Thyroid gland (tissue), 4 donors: ENCODE measurements at regions not wholly inside any gene's neighbourhood (a gene's known extent, or its start where the extent isn't known, plus 50 kb on each side); places are given as distances from the start of the nearest gene placed in this dataset.

ENCODE experiments used
- DNase-seq, 2 donors: peaks; one replicate each; pipeline ENCODE4 v3.0.0-alpha.2; 2019
- H3K27ac ChIP-seq, 3 donors: fragments of 200-600 bp; sonication (generic); 1 replicate in 2 of 3; 2 replicates in 1 of 3; pipeline ENCODE4 v1.5.1; 2016 to 2019; ENCODE audit warnings: mild to moderate bottlenecking in 1 of 3, moderate library complexity in 1 of 3
- H3K27me3 ChIP-seq: fragments of 200-600 bp; sonication (generic); one replicate; pipeline ENCODE4 v1.5.1; 2019
- H3K36me3 ChIP-seq, 2 donors: fragments of 200-600 bp; sonication (generic); one replicate each; pipeline ENCODE4 v1.5.1; 2016 to 2019
- H3K4me1 ChIP-seq, 2 donors: fragments of 200-600 bp; sonication (generic); one replicate each; pipeline ENCODE4 v1.5.1; 2017 to 2019
- H3K4me3 ChIP-seq, 3 donors: fragments of 200-600 bp; sonication (generic); replicated peaks in 1 of 3; 1 replicate in 2 of 3; 2 replicates in 1 of 3; pipeline ENCODE4 v1.5.1; 2016; ENCODE audit warnings: mild to moderate bottlenecking in 1 of 3
- H3K9me3 ChIP-seq: fragments of 200-600 bp; sonication (generic); one replicate; pipeline ENCODE4 v1.5.1; 2017
- POLR2A ChIP-seq, 2 donors: fragments of 450-650 bp; IDR thresholded peaks; one replicate each; pipeline ENCODE4 v1.6.1; 2017; ENCODE audit warnings: antibody characterized with exemption in 2 of 2, mild to moderate bottlenecking in 2 of 2, moderate library complexity in 1 of 2
- WGBS, 2 donors: methylation state at CpG; one replicate each; pipeline ENCODE4 v1.1.5; 2017; 5-methylcytosine and 5-hydroxymethylcytosine counted together
- intact Hi-C: fragments of 100-400 bp; cut with DNase I; formaldehyde crosslinking; loops from one replicate; pipeline ENCODE4 v1.15.1; 2023
- TF ChIP-seq, protein P1 (sequence below), 6 experiments: fragments of 200-600 bp in 3 of 6; fragments of 450-650 bp in 3 of 6; sonication (generic) in 3 of 6; IDR thresholded peaks; one replicate each; pipeline ENCODE4 v1.5.1; 2016 to 2019; ENCODE audit warnings: antibody characterized with exemption in 6 of 6, mild to moderate bottlenecking in 2 of 6, inconsistent platforms in 1 of 6, moderate library complexity in 1 of 6

DNA sequence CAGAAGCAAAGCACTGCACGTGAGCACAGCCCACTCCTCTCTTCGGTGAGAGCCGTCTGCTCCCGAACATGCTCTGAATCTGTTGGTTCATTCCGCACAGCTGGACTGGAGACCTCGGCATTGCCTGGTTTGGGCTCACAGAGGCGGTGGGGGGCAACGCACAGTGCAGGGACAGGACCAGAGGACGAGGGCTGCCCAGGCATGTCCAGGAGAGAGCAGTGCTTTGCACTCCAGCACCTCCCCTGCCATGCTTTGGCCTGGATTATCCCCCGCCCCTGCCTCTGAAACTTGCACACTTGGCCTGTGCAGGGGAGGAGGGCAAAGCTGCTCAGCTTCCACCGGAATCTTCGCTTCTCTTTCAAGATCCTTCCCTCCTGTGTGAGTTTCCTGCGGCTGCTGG is 536.5 kb downstream of the BRD1 start:
- 54 to 59% methylated on average over 8 to 13 of the region's 13 CpGs for WGBS, 2 donors
- Histone ChIP-seq H3K36me3 (no peaks in the 10 kb centered on the region), H3K27me3 (no peaks in the 10 kb centered on the region), H3K4me3 (no peak overlapping the region), H3K9me3 (no peaks in the 10 kb centered on the region), H3K4me1 (no peaks in the 10 kb centered on the region), H3K27ac (no peak overlapping the region)
- intact Hi-C loops, result no loop called here
- no peak for DNase-seq
- TF ChIP-seq POLR2A (IDR thresholded peaks at IDR 0.05), result no peak
- TF ChIP-seq, protein P1, sequence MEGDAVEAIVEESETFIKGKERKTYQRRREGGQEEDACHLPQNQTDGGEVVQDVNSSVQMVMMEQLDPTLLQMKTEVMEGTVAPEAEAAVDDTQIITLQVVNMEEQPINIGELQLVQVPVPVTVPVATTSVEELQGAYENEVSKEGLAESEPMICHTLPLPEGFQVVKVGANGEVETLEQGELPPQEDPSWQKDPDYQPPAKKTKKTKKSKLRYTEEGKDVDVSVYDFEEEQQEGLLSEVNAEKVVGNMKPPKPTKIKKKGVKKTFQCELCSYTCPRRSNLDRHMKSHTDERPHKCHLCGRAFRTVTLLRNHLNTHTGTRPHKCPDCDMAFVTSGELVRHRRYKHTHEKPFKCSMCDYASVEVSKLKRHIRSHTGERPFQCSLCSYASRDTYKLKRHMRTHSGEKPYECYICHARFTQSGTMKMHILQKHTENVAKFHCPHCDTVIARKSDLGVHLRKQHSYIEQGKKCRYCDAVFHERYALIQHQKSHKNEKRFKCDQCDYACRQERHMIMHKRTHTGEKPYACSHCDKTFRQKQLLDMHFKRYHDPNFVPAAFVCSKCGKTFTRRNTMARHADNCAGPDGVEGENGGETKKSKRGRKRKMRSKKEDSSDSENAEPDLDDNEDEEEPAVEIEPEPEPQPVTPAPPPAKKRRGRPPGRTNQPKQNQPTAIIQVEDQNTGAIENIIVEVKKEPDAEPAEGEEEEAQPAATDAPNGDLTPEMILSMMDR (IDR thresholded peaks at IDR 0.05), result no peak

DNA sequence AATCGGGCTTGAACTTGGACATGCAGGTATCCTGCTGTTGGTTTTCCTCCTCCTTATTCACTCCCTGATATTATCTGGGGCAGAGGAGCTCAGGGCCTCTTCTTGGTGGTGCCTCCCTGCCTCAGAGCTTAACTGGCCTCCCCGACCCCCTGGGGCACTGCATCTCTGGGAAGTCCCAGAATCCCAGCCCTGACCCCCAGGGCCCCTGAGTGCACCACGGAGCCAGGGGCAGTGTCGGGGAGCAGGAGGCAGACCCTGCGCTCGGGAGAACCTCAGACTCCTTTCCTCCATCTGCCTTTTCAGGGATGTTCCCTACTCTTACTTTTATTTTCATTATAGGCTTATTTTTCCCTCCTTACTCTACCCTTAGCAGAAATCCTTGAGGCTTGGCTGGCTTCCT is 537.0 kb downstream of the BRD1 start:
- DNase-seq, result no peak
- Histone ChIP-seq H3K4me1 (no peaks in the 10 kb centered on the region), H3K9me3 (no peaks in the 10 kb centered on the region), H3K27ac (no peak overlapping the region), H3K27me3 (no peaks in the 10 kb centered on the region), H3K4me3 (no peak overlapping the region), H3K36me3 (no peaks in the 10 kb centered on the region)
- no peak for TF ChIP-seq POLR2A (IDR thresholded peaks at IDR 0.05)
- TF ChIP-seq, protein P1 (IDR thresholded peaks at IDR 0.05), result no peak
- WGBS, 2 donors, result 61 to 68% methylated on average over 6 of the region's 6 CpGs
- intact Hi-C loops, result no loop called here

DNA sequence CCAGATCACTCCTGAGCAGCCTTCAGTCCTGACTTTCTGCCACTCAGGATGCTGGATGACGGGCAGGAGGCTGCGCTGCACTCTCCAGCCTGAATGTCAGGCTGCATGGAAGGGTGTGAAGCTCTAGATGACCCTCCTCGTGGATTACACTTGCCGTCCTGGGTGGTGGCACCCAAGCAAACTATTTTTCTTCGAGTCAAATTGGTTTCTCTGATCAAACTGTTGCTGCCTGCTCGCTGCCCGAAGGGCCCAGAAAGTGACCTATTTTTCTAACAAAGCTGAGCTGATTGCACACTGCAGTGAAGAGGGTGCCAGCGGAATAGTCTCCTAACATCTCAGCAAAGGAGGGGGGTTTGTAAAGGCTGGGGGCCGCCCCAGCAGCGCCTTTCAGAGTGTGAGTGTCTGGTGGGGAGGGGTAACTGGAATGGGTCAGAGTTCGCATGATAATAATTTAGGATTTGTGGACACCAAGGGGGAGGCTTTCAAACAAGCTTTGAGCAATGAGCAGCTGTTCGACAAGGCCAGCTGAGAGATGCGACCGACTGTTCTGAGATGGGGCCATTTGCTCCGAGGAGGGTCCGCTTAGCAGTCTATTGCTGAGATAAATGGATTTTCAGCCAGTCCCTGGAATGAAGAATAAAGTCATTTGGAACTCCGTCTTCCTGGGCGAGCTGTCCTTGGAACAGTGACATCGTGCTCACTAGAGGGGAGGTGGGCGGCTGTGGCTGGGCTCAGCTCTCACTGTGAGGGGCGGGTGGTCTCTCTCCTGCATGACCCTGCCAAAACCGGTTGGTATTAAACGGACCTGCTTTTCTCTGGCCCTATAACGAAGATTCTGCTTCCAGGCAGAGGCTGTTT is 537.6 kb downstream of the BRD1 start:
- TF ChIP-seq, protein P1 (IDR thresholded peaks at IDR 0.05), result no peak
- no peak for TF ChIP-seq POLR2A (IDR thresholded peaks at IDR 0.05)
- Histone ChIP-seq H3K4me3 (no peak overlapping the region), H3K27me3 (no peaks in the 10 kb centered on the region), H3K9me3 (no peaks in the 10 kb centered on the region), H3K4me1 (no peaks in the 10 kb centered on the region), H3K36me3 (no peaks in the 10 kb centered on the region), H3K27ac (no peak overlapping the region)
- intact Hi-C loops, result no loop called here
- 62 to 68% methylated on average over 24 of the region's 24 CpGs for WGBS, 2 donors
- DNase-seq, result no peak

DNA sequence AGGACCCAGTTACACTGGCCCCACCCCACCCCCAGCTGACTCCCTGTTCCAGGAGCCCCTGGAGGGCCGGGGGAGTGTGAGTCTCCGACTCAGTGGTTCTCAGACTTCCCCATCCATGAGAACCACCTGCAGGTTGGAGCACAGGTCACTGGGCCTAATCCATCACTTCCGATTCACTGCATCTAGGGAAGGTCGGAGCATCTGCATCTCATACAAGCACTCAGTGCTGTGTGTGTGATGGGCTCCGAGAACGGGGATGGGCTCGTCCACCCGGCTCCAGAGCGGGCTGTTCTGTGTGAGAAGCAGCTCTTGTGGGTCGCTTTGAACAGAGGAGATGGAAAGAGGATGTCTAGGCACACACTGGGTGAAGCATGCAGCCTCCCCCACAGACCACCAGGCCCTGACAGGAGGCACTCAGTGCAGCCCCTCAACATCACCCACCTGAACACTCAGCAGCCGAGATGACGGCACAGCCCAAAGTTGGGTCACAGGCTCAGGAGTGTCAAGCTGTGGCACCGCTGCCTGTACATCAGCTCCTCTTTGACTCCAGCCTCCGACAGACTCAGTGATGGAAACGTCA is 541.4 kb downstream of the BRD1 start:
- no peaks in the 10 kb centered on the region for H3K27me3 ChIP-seq
- intact Hi-C loops, result no loop called here
- H3K27ac ChIP-seq, result no peak overlapping the region
- TF ChIP-seq, protein P1 (IDR thresholded peaks at IDR 0.05), result no peak
- no peak for TF ChIP-seq POLR2A (IDR thresholded peaks at IDR 0.05)
- H3K4me3 ChIP-seq, result no peak overlapping the region
- no peak for DNase-seq
- H3K9me3 ChIP-seq, result no peaks in the 10 kb centered on the region
- H3K4me1 ChIP-seq, result no peaks in the 10 kb centered on the region
- whole genome bisulfite sequencing, 2 donors, result 67 to 74% methylated on average over 13 to 14 of the region's 15 CpGs
- no peaks in the 10 kb centered on the region for H3K36me3 ChIP-seq

DNA sequence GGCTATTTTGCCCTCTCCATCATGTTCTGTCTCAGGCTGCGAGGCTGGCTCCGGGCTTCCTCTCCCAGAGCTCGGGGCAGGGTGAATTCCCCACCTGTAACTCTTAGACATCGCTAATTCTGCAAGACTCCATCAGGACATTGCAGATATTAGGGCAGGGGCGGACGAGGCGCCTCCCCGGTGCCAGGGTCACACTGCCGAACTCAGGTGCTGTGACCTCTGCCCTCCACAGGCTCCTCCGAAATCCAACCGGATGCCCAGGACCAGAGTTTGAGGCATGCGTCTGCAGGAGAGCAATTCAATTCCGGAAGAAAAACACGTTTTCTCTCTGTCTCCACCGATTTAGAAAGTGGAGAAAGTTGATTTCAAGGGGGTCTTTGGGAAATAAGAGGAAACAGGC is 542.7 kb downstream of the BRD1 start:
- no peaks in the 10 kb centered on the region for H3K4me1 ChIP-seq
- H3K36me3 ChIP-seq, result no peaks in the 10 kb centered on the region
- DNase-seq, result no peak
- no peaks in the 10 kb centered on the region for H3K27me3 ChIP-seq
- TF ChIP-seq, protein P1 (IDR thresholded peaks at IDR 0.05), result no peak
- no peak overlapping the region for H3K27ac ChIP-seq
- 75 to 76% methylated on average over 15 of the region's 15 CpGs for WGBS, 2 donors
- no peak overlapping the region for H3K4me3 ChIP-seq
- intact Hi-C loops, result no loop called here
- no peaks in the 10 kb centered on the region for H3K9me3 ChIP-seq
